Ovary (tissue), 3 donors: ENCODE measurements at regions not wholly inside any gene's neighbourhood (a gene's known extent, or its start where the extent isn't known, plus 50 kb on each side); places are given as distances from the start of the nearest gene placed in this dataset.

Experiments used
- CTCF ChIP-seq, 3 donors: fragments of 450-650 bp in 2 of 3; fragments of 200-600 bp in 1 of 3; IDR thresholded peaks; one replicate each; pipeline versions ENCODE4 v1.5.1 to v1.8.0; 2016 to 2022; ENCODE audit warnings: antibody characterized with exemption in 3 of 3, mild to moderate bottlenecking in 1 of 3
- EP300 ChIP-seq: sonication (generic); formaldehyde crosslinking; IDR thresholded peaks from one replicate; pipeline ENCODE4 v1.6.1; 2017; ENCODE audit warnings: antibody characterized with exemption
- POLR2A ChIP-seq: fragments of 450-650 bp; IDR thresholded peaks from one replicate; pipeline ENCODE4 v1.6.1; 2017; ENCODE audit warnings: antibody characterized with exemption, mild to moderate bottlenecking, moderate library complexity
- donor health status: DM: no; HTN: no; CAD: no.

DNA sequence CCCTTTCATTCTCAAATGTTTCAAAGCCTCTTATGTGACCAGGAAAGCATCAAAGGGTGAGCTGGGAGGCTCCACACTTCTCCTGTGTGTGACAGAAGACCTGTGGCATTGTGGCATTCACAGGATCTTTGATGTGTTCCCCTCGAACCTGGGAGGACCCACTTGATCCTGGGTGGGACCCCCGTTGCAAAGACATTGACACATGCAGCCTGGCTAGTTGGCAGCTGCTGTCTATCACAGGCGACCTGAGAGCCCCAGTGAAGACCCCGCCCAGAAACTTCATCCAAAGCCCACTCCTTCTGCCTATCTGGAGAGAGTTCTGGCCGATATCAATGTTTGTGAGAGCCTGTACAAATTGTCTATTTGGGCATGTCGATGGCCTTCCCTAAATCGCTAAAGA is 140.4 kb upstream of the ATP2B2 start:
- TF ChIP-seq CTCF (IDR thresholded peaks at IDR 0.05) (no peak), POLR2A (no peak), EP300 (no peak)
